HFF-Myc (cell line): ENCODE measurements at regions not wholly inside any gene's neighbourhood (a gene's known extent, or its start where the extent isn't known, plus 50 kb on each side); places are given as distances from the start of the nearest gene placed in this dataset.

Experiments used
- DNase-seq: peaks from one replicate; pipeline ENCODE4 v3.0.0-alpha.2; 2011; ENCODE audit warnings: low read depth; ENCODE audit errors: extremely low read depth
- H3K4me3 ChIP-seq: replicated peaks from 2 replicates; pipeline ENCODE4 v1.5.1; 2011; ENCODE audit warnings: low read depth, mild to moderate bottlenecking, control low read depth, low read length
- TF ChIP-seq, protein P1 (sequence below): IDR thresholded peaks from 2 replicates; pipeline ENCODE4 v1.5.1; 2012; ENCODE audit warnings: mild to moderate bottlenecking, low read depth, low read length, control low read depth; ENCODE audit errors: missing control alignments

DNA sequence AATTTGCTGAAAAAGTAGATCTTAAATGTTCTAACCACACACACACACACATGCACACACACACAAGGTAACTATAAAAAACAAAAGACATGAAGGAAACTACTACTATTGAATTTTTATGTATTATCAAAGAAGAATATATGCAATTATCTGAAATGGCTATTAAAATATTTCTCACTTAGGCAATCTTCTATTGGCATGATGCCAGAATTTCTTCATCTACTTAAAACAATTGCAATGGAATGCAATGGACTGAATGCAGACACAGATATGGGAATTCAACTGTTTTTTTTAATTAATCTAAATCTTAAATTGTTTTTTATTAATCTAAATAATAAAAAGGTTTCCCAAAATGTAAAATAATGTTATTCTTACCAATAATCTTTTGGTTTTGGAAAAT is 152.6 kb upstream of the SMLR1 start:
- TF ChIP-seq, protein P1, sequence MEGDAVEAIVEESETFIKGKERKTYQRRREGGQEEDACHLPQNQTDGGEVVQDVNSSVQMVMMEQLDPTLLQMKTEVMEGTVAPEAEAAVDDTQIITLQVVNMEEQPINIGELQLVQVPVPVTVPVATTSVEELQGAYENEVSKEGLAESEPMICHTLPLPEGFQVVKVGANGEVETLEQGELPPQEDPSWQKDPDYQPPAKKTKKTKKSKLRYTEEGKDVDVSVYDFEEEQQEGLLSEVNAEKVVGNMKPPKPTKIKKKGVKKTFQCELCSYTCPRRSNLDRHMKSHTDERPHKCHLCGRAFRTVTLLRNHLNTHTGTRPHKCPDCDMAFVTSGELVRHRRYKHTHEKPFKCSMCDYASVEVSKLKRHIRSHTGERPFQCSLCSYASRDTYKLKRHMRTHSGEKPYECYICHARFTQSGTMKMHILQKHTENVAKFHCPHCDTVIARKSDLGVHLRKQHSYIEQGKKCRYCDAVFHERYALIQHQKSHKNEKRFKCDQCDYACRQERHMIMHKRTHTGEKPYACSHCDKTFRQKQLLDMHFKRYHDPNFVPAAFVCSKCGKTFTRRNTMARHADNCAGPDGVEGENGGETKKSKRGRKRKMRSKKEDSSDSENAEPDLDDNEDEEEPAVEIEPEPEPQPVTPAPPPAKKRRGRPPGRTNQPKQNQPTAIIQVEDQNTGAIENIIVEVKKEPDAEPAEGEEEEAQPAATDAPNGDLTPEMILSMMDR = no peak
- H3K4me3 ChIP-seq = no peak overlapping the region
- DNase-seq = no peak

DNA sequence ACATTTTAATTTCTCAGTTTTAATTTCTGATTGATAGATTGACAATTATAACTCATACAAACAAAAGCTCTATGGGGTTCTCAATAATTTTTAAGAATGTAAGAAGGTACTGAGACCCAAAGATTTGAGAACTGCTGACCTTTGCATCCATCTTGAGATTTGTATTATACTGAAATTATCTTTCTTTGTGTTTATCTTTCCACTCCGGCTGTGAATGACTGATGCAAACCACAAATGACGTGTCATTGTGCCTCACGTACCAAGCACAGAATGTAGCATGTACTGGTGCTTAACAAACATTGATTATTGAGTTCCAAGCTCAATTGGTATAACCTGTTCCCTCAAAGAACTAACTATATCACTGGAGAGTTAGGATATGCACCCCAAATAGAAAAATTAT is 152.1 kb upstream of the SMLR1 start:
- DNase-seq = no peak
- TF ChIP-seq, protein P1 = no peak
- H3K4me3 ChIP-seq = no peak overlapping the region

DNA sequence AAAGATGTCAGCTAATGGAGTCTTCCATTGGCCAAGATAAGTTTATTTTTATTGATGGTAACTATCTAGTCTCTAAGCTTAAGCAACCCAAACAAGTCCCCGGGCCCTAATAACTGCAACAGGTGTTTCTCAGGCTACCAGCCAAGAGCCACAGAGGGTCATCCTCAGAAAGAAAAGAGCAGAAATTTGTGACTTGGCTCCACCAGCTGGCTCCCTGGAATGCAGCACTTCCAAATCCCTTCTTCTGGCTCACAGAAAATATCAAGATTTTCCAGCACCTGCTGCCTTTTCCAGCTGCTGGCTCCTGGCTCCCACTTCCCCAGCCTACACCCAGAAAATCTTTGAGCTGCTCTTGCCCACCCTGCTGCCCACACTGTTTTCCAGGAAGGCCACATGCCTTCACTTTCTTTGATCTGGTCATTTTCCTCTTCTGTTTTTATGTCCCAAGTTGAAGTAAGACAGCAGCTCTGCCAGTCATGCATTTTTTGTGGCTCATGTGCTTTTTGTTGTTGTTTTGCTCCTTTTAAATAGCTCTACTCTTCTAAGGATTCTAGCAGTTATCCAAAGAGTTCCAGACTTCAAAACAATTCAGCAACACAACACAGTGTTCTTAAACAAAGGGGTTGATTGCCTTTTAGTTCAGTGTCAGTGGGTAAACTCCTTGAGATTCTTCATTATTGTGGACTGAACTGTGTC is 151.0 kb upstream of the SMLR1 start:
- no peak overlapping the region for H3K4me3 ChIP-seq
- no peak for DNase-seq
- TF ChIP-seq, protein P1 = peak; percentile 10

DNA sequence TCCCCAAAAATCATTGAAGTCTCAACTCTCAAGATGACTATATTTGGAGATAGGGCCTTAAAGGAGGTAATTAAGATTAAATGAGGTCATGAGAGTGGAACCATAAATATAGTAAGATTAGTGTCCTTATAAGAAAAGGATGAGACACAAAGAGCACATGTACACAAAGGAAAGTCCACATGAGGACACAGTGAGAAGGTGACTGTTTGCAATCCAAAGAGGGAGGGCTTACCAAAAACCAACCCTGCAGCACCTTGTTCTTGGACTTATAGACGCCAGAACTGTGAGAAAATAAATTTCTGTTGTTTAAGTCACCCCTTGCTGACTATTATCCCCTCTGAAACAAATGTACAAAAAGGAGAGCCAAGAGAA is 150.4 kb upstream of the SMLR1 start:
- no peak for DNase-seq
- TF ChIP-seq, protein P1 = no peak
- H3K4me3 ChIP-seq = no peak overlapping the region

DNA sequence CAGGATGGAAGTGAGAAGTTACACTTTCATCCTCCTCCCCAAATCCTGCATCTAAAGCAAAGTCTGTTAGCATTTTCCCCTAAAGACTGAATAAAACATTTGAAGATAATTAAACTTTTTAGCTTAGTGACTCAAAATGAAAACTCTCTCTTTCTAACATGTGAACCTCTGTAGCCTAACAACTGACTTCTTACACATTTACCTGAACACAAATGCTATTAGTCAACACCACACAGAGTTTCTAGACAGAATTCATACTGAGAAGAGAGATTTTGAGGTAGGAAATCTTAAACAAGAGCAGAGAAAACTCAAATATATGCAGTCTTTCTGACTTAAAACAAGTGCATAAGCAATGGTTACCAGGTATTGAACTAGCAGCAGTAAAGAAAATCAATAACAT is 149.9 kb upstream of the SMLR1 start:
- no peak overlapping the region for H3K4me3 ChIP-seq
- no peak for DNase-seq
- TF ChIP-seq, protein P1 = no peak

DNA sequence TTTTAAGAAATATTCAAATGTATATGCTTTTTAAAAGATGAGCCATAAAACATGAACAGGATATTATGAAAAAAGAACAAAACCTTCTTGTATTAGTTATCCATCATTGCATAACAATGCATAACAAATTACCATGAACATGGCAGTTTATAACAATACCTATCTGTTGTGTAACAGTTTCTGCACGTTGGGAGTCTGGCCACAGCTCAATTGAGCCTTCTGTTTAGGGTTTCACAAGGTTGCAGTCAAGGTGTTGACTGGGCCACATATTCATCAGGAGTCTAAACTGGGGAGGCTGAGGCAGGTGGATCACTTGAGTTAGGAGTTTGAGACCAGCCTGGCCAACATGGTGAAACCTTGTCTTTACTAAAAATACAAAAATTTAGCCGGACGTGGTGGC is 149.4 kb upstream of the SMLR1 start:
- TF ChIP-seq, protein P1 = no peak
- no peak for DNase-seq
- H3K4me3 ChIP-seq = no peak overlapping the region

DNA sequence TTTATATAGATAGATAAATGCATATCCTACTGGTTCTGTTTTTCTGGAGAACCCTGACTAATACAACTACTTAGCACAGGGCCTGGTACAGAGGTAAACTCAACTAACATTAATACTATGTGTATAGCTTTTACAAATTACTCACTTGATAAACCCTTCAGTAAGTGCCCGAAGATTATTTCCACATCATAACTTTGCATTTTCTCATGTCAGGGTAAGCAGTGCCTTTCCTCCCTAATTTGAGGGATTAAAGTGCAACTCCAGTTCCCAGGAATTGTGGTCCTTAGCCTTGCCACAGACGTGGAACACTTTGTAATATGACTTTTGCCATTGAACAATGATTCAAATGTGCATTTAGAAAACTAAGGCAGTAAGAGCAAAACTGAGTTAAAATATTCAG is 147.5 kb upstream of the SMLR1 start:
- TF ChIP-seq, protein P1 = no peak
- DNase-seq = no peak
- no peak overlapping the region for H3K4me3 ChIP-seq
